ENCODE measurements at regions not wholly inside any gene's neighbourhood (a gene's known extent, or its start where the extent isn't known, plus 50 kb on each side); places are given as distances from the start of the nearest gene placed in this dataset.

- TF ChIP-seq CTCF (IDR thresholded peaks at IDR 0.05) (no peak), POLR2A (IDR thresholded peaks at IDR 0.05) (no peak)
Observed at GRCh38 chr3:145843561-145843960, 317.4 kb downstream of the PLOD2 start.

Measured in body of pancreas (tissue), 4 donors.